Prostate gland (tissue), 2 donors: ENCODE measurements at regions not wholly inside any gene's neighbourhood (a gene's known extent, or its start where the extent isn't known, plus 50 kb on each side); places are given as distances from the start of the nearest gene placed in this dataset.

Experiments
- CTCF ChIP-seq, 4 experiments: fragments of 200-600 bp in 2 of 4; fragments of 450-650 bp in 2 of 4; sonication (generic) in 2 of 4; IDR thresholded peaks; 1 replicate in 3 of 4; 2 replicates in 1 of 4; pipeline ENCODE4 v1.5.1; 2016 to 2019; ENCODE audit warnings: antibody characterized with exemption in 4 of 4, mild to moderate bottlenecking in 2 of 4, moderate library complexity in 2 of 4
- POLR2A ChIP-seq: fragments of 450-650 bp; IDR thresholded peaks from one replicate; pipeline ENCODE4 v1.6.1; 2016; ENCODE audit warnings: antibody characterized with exemption, mild to moderate bottlenecking
- POLR2AphosphoS5 ChIP-seq: sonication (generic); formaldehyde crosslinking; IDR thresholded peaks from one replicate; pipeline ENCODE4 v1.6.1; 2017; ENCODE audit warnings: antibody characterized with exemption

GRCh38 chr4:59904331-59904730, 1295.8 kb upstream of the ADGRL3 start:
- no peak for TF ChIP-seq POLR2A
- TF ChIP-seq CTCF (IDR thresholded peaks at IDR 0.05): no peak
- TF ChIP-seq POLR2AphosphoS5: no peak
